GM19397 (cell line): ENCODE measurements at regions not wholly inside any gene's neighbourhood (a gene's known extent, or its start where the extent isn't known, plus 50 kb on each side); places are given as distances from the start of the nearest gene placed in this dataset.

Source experiments
- ATAC-seq: cut with Tn5 transposase; IDR thresholded peaks from one replicate; pipeline ENCODE4 v1.9.1; 2021; ENCODE audit warnings: mild to moderate bottlenecking, moderate library complexity; ENCODE audit not compliant: unreplicated experiment

- no peak for ATAC-seq
These were observed 180.0 kb upstream of the ASIC2 start for GRCh38 chr17:33473061-33473460.

- no peak for ATAC-seq
These were observed 181.7 kb upstream of the ASIC2 start for GRCh38 chr17:33474789-33475188.

- ATAC-seq = no peak
These were observed 182.5 kb upstream of the ASIC2 start for GRCh38 chr17:33475594-33475993.

- no peak for ATAC-seq
These were observed 188.6 kb upstream of the ASIC2 start for GRCh38 chr17:33481652-33482051.

- no peak for ATAC-seq
These were observed 189.5 kb upstream of the ASIC2 start for GRCh38 chr17:33482636-33483035.

GRCh38 chr17:33484559-33484958 lies 191.5 kb upstream of the ASIC2 start:
- ATAC-seq = no peak

GRCh38 chr17:33486135-33486885 lies 193.2 kb upstream of the ASIC2 start:
- ATAC-seq = no peak

GRCh38 chr17:33487187-33487879 lies 194.2 kb upstream of the ASIC2 start:
- no peak for ATAC-seq

- ATAC-seq = no peak
These were observed 198.9 kb upstream of the ASIC2 start for GRCh38 chr17:33491871-33492481.

GRCh38 chr17:33492731-33493265 lies 199.7 kb upstream of the ASIC2 start:
- no peak for ATAC-seq

GRCh38 chr17:33493566-33493965 lies 200.5 kb upstream of the ASIC2 start:
- no peak for ATAC-seq

- ATAC-seq = no peak
These were observed 201.1 kb upstream of the ASIC2 start for GRCh38 chr17:33494151-33494550.

GRCh38 chr17:33497623-33498022 lies 204.5 kb upstream of the ASIC2 start:
- no peak for ATAC-seq

- ATAC-seq = no peak
These were observed 205.0 kb upstream of the ASIC2 start for GRCh38 chr17:33498069-33498468.

GRCh38 chr17:33499040-33499439 lies 205.9 kb upstream of the ASIC2 start:
- no peak for ATAC-seq

GRCh38 chr17:33500151-33500550 lies 207.1 kb upstream of the ASIC2 start:
- ATAC-seq = no peak

GRCh38 chr17:33501185-33501584 lies 208.1 kb upstream of the ASIC2 start:
- ATAC-seq = no peak

GRCh38 chr17:33504571-33504970 lies 211.5 kb upstream of the ASIC2 start:
- no peak for ATAC-seq

- ATAC-seq = no peak
These were observed 214.0 kb upstream of the ASIC2 start for GRCh38 chr17:33506889-33507650.

GRCh38 chr17:33508215-33508614 lies 215.1 kb upstream of the ASIC2 start:
- ATAC-seq = no peak

- no peak for ATAC-seq
These were observed 216.2 kb upstream of the ASIC2 start for GRCh38 chr17:33509331-33509730.
